ENCODE measurements at regions not wholly inside any gene's neighbourhood (a gene's known extent, or its start where the extent isn't known, plus 50 kb on each side); places are given as distances from the start of the nearest gene placed in this dataset.

DNA sequence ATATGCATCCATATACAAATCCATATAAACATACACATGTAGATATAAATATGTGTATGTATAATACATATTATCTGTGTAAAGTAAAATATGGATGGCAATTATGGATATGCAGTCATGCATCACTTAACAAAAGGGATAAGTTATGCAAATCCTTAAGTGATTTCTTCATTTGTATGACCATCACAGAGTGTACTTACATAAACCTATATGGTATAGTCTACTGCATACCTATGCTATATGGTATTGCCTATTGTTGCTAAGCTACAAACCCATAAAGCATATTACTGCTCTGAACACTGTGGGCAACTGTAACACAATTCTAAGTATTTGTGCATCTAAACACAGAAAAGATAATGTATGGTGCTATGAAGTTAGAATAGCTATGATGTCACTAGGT, 227.2 kb downstream of the SLC6A15 start:
- no peak for DNase-seq (ENCODE audit: low read depth)

DNA sequence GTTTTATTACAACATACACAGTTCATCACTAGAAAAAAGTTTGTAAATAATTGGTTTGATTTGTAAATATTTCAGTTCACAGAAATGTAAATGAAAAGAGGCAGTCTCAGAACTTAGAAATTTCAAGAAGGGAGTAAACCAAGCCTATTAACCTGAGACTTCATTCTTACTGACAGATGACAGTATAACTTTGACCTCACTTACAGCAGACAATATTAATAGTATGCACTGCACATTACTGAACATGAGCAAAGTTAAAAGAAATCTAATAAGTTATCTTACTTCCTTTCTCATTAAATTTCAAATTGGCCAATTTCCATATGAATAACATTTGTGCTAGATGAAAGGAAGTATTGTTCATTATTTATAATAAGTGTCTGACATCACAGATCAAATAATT, 235.8 kb downstream of the SLC6A15 start:
- DNase-seq (ENCODE audit: low read depth), result no peak

DNA sequence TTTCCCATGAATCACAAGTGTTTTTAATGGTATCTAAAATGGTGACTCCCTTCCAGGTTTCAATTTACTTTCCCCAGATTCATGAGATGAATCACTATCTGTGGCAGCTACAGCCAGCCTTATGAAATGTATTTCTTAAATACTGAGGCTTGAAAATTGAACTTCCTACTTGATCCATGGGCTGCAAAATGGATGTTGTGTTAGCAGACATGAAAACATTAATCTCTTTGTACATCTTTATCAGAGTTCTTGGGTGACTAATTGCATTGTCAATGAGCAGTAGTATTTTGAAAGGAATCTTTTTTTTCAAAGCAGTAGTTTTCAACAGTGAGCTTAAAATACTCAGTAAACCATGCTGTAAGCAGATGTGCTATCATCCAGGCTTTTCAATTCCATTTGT, 250.8 kb downstream of the SLC6A15 start:
- peak; percentile 20 for DNase-seq (ENCODE audit: low read depth)

DNA sequence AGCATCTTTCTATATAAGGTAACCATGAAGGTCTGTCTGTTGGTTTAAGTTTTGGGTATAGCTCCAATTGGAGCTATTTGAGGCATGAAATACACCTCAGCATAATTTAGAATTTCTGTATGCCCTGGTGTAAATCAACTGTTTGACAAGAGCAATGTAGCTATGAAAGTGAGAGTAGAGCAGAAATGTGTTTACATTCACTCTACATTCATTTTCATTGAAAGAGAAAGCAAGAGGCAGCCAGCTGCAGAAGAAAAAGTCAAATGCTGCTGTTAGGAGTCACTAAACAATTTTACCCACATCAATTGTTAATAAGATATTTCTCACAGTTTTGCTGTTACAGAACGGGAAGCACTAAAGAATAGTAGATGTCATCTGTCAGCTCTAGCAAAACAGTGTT, 252.5 kb downstream of the SLC6A15 start:
- DNase-seq (ENCODE audit: low read depth), result no peak

DNA sequence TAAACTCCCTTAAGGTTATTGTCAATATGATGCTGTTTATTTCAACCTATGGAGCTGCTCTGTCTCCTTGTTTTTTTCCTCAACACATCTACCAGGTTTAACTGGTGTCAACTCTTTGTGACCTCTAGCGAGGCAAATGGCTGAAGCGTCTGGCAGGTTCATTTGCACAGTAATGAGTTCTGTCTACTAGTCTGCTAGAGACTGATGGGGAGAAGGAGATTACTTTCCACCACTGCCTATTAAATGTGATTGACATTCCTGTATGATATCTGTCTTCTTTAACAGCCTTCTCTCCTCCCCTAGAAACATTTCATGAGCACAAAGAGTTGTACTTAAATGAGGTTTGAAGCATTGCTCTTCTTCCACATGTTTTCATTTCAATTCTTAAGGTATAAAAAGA, 253.7 kb downstream of the SLC6A15 start:
- DNase-seq (ENCODE audit: low read depth), result no peak

DNA sequence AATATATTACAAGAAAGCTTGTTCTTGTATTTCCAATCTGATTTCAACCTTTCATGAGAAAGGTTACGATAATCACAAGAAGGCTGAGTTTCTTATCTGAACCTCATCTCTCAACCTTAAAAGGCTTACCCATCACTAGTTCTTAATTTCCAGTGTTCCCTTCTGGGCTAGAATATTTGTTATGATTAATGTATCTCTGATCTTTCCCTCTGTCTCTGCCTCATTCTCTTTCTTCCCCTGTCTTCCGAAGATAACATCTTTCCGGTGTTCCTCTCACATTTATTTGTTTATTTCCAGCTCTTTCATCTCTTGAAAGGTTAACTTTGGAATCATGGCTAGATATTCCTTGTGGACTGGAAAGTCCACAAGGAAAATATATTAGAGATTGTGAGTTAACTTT, 255.9 kb downstream of the SLC6A15 start:
- DNase-seq (ENCODE audit: low read depth), result no peak

DNA sequence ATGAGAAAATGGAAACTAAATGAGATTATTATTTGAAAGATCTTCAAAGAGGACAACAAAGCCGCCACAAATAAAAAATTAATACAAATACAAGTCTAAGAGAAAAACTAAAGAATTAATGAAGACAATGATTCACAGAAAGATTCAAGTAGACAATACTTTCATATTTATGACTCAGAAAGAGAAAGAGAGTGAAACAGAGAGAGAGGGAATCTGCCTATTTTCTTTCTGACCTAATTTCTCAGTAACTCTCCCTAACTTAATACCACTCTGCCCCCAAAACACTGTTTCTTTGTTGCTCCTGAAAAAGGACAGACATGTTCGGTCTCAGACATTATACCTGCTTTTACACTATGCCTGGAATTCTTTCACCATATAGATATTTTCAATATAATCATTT, 259.1 kb downstream of the SLC6A15 start:
- DNase-seq (ENCODE audit: low read depth), result no peak

DNA sequence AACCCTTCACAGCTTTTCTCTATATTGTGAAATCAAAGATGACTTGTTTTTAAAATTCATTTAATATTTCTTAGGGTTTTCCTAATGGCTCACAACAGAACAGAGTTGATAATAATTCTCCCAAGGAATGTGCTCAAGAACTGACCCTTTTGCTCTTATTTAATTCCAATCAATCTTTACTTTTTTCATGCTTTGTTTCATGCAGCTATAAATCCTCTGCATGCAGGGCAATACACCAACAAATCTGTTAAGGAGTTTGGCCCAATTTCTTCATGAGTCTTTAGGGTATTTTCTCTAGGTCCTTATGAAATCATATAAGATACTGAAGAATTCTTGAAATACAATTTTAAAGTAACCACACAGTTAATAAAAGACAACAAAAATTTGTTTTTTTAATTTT, 264.2 kb downstream of the SLC6A15 start:
- DNase-seq (ENCODE audit: low read depth), result no peak

DNA sequence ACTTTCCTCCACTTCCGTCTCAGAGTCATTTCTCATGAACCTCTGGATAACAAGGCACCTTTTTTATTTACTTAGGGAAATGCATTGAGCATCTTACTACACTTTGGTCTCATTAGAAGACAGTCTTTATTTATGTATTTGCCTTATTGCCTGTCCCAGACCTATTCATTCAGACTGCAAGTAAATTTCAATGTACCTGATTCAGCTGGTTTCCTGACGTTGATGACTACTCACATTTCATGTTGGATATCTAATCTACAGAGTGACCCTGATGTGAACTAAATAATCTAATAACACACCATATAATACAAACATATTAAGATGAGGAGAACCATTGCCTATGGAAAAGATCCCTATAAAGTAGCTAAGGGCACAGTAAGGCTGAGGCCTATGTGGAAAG, 267.7 kb downstream of the SLC6A15 start:
- no peak for DNase-seq (ENCODE audit: low read depth)

DNA sequence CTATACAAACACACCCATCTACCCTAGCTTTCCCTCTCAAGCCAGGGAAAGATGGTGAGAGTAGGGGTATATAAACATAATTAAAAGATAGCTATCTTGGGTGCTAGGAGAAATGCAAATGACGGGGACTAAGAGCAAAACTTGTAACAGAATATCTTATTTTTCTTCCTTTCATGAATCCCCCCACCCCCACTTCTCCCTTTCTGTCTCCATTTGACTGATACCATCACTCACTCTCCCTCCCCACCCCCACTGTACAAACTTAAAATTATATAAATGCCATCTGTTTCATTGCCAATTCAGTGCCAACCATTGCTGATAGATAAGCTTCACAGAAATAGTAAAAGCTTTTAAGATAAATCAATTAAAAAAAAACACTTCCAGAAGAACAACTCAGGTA, 268.6 kb downstream of the SLC6A15 start:
- DNase-seq (ENCODE audit: low read depth), result no peak

DNA sequence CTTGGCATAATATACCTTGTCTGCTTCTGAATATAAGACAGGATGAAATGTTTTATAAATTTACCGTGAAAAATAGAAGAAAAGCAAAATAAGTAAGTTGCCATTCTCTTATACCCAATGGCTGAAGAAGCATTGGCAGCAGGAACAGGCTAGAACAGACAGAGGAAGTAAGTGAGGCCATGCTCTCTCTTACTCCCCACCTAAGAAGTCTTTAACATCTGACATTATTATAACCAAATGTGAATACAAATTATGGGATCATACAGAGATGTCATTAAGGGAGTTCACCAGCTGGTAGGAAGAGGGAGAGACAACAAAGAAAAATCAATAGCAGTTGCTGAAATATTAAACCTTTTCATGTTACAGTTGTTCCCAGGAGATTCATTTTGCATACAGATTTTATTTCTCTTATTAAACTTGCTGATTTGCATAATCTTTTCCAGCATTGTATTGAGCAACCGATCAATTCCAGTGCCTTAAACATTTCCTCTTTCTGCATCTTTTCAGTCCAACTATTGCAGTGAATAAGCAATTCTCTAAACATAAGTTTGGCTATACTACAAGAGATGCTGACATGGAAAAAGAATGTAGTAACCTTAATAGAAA, 270.6 kb downstream of the SLC6A15 start:
- DNase-seq (ENCODE audit: low read depth), result no peak

DNA sequence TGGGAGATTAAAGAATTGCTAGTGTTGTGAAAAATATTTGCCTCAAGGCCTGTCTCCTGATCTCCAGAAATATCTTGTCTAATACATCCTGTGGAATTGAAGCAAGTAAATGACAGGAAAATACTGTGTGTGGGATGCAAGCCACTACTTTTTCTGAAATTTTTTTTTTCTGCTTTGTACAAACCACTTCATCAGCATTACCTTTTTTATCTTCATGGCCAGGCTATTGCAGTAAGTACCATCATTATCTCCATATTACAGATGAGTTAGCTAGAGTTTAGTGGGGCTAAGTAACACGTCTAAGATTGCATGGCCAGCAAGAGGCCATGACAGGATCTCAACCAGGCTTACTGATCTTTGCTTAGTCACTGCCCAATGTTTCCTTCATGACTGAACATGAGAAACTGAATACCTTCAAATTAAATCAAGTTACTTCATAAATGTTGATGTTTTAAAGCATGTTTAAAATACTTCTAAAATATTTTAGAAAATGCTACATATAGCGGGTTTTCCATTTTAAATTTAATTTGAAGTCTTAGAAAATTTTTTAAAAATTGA, 273.7 kb downstream of the SLC6A15 start:
- DNase-seq (ENCODE audit: low read depth), result no peak

DNA sequence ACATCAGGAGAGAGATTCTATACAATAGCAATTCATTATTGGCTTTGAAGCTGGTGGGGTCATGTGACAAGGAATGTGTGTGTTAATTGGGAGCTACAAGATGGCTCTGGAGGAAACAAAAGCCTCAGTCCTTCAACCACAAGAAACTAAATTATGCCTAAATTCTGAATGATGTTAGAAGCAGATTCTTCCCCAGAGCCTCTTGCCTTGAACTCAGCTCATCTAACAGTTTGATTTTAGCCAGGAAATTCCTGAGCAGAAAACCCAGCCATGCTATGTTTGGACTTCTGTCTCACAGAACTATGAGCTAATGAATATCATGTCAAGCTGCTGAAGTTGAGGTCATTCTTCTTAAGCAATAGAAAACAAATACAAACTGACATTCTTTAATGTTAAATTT, 274.7 kb downstream of the SLC6A15 start:
- peak; percentile 10 for DNase-seq (ENCODE audit: low read depth)

DNA sequence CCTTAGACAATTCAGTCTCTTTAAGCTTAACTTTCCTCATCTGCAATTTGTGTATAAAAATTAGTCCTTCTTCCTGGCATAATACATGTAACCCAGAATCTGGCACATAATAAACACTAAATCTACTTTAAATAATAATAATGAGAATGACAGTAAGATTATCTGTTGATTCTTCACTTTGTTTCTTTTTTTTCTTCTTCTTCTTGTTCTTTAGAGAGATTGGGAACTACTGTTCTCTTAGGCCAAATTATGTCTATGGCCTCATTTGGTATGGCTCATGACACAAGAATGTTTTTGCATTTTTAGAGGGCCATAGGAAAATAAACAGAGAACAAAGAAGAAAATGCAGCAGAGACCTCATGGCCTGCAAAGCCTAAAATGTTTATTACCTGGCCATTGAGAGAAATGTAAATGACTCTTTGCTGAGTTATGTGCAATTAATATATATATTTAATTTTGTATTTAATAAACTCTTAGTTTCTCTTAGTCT, 275.8 kb downstream of the SLC6A15 start:
- DNase-seq (ENCODE audit: low read depth), result no peak

DNA sequence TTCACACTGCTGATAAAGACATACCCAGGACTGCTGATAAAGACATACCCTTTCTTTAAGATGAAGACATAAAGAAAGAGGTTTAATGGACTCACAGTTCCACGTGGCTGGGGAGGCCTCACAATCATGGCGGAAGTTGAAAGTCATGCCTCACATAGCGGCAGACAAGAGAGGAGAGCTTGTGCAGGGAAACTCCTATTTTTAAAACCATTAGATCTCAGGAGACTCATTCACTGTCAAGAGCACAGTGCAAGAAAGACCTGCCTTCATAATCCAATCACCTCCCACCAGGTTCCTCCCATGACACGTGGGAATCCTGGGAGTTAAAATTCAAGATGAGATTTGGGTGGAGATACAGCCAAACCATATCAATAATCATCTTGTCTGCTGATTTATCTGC, 278.1 kb downstream of the SLC6A15 start:
- DNase-seq (ENCODE audit: low read depth), result no peak

DNA sequence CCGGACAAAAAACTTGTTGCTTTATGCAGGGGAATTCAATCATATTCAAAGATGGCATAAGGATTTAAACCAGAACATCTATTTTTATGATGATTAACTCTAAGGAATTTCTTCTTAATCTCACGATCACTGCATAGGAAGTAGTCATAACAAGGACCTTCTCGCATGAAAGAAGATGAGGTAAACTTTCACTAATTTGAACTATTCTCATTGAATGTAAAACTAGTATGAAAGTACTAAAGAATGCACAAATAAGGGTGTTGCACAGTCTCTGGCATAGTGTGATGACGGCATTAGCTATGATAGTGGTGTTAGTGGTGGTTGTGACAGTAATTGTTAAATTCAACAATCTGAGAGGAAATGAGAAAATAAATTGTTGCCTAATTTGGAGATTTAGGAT, 280.0 kb downstream of the SLC6A15 start:
- DNase-seq (ENCODE audit: low read depth), result no peak

DNA sequence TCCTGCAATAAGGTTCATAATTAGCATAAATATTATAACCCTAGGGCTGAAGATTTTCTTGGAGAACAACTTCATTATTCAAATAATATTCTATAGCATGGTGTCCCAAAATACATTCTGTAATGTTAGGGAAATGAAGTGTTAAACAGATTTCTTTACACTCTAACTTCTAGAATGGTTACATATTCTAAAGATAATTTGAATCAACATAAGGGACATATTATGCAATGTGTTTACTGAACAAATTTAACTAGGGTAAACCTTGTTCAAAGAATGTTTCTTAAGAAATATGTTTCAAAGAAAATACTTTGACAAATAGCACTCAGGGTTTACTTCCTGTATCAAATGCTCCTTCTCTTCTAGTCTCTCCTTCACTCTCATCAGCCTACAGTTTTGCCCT, 281.6 kb downstream of the SLC6A15 start:
- no peak for DNase-seq (ENCODE audit: low read depth)

DNA sequence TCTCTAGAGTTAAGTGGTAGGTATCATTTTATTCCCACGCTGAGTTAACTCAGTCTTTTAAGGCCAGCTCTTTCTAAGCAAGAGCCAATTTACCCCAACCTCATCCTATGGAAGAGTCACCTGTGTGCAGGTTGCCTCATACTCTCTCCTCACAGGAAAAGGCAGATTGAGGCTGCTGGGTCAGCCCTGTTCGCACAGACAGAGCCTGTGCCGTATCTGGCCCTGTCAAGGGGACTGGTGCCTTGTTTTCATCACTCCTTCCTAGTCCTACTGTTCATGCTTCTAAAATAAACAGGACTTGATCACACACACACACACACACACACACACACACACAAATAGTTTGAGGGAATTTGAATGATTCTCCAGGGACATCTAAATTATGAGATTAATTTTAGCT, 285.0 kb downstream of the SLC6A15 start:
- DNase-seq (ENCODE audit: low read depth), result no peak

DNA sequence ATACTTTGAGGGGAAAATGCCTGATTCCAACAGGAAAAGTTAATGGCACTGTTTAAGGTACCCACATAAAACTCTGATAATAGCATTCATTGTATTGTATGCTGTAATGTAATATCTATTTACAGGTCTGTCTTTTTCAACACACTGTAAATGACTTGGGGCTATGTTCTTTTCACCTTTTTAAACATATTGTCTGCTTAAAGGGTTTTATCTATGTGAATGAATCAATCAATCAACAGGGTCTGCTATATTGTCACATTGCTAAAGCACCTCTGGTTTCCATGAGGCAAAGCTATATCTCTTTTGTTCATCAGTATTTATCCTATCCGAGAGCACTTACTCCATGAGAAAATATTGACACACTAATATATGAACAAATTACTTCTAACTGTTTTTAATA, 288.0 kb downstream of the SLC6A15 start:
- DNase-seq (ENCODE audit: low read depth), result no peak

DNA sequence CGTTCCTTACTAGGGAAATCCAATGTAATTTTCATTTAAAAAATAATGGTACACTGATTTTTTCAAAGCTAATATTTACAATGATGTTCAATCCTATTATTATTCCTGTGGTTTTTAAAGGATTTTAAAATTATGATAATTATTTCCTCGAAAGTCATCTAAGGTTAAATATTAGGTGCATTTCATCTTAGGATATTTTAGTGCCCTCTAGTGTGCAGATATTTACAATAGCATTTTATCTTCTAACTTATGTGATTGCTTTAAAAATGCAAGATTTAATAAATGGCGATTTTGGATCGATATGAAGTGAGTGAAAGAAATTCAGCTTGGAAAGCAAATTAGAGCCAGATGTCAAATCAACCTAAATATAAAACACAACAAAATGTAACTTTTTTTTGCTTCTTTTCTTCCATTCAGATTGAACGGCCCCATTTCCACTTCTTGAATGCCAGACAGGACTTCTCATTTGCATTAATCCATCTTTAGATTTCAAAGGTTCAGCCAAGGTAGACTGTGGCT, 293.5 kb downstream of the SLC6A15 start:
- no peak for DNase-seq (ENCODE audit: low read depth)

DNA sequence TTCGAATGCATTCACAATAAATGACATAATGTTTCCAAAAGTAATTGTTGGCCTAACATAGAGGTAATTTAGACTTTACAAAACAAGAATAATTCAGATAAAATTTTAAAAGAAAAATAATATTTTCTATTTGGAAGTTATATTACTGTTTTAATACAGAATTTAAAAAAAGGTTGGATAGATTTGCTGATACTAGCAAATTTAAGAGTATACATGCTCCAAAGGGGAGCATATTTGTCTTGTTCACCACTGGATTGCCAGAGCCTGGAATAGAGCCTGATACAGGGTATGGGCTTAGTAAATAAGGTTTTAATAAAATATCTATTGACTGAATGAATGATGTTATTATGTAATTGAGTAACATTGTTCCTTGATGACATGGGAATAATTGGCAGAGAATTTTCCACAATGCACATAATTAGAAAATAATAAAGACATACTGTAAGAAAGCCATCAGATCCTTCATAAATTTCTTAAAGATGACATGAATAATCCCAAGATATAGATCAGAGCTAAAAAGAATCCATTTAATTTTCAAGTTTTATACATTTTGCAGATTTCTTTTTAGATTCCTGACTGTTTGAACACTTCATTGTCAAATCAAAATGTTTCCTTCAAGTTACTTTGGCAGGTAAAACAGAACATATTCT, 305.3 kb downstream of the SLC6A15 start:
- no peak for DNase-seq (ENCODE audit: low read depth)

DNA sequence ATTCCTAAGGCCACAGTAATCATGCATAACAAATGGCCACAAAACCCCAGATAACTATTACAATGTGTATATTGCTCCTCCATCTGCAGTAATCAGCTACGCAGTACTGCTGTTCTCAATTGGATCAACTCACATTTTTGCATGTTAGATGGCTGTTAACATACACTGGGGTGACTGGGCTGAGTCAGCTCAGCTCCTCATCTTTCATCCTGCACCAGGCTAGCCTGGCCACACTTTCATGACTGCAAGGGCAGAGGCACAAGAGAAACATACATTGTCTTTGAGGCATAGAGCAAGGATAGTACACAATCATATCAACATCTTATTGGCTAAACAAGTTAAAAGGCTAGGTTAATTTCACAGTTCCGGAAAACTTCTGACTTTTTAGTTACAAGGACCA, 306.6 kb downstream of the SLC6A15 start:
- DNase-seq (ENCODE audit: low read depth), result no peak

DNA sequence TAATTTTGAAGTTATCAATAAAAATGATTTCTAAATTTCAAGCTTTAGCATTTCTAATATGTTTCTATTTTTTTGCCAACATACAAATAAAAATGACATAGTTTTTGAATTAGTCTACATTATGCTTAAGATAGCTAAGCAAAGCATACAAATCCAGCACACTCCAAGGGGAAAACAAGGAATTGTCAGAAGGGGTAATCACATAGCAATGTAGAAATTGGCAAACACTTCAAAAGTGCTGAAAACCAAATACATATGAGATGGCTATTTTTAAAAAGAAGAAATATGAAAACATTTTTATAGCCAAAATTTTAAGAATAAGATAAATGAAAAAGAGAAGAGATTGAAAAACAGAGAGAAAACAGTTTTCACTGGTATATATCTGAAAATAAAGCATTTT, 308.0 kb downstream of the SLC6A15 start:
- no peak for DNase-seq (ENCODE audit: low read depth)

All from myocyte (in vitro differentiated cells).